Activated naive CD4-positive, alpha-beta T cell treated with anti-CD3 and anti-CD28 coated beads for 36 hours (primary cell): ENCODE measurements at regions not wholly inside any gene's neighbourhood (a gene's known extent, or its start where the extent isn't known, plus 50 kb on each side); places are given as distances from the start of the nearest gene placed in this dataset.

ENCODE experiments used
- CTCF ChIA-PET: fragments of 350-600 bp; sonication (Branson Sonifier 250); formaldehyde crosslinking; loops from one replicate; lab custom pipeline; 2021; ENCODE audit warnings: antibody characterized with exemption; lab: Charles Lee
- DNase-seq: peaks from one replicate; pipeline ENCODE4 v3.0.0-alpha.2; 2020
- H3K27ac Mint-ChIP-seq: one replicate; pipeline ENCODE4 v1.8.0; 2021; ENCODE audit warnings: mild to moderate bottlenecking, mixed read lengths
- H3K27me3 Mint-ChIP-seq: one replicate; pipeline ENCODE4 v1.8.0; 2021; ENCODE audit warnings: low read depth, mixed read lengths
- H3K36me3 Mint-ChIP-seq: one replicate; pipeline ENCODE4 v1.8.0; 2021; ENCODE audit warnings: low read depth, mixed read lengths
- H3K4me1 Mint-ChIP-seq: one replicate; pipeline ENCODE4 v1.8.0; 2021; ENCODE audit warnings: low read depth, mixed read lengths
- H3K4me3 Mint-ChIP-seq: one replicate; pipeline ENCODE4 v1.8.0; 2021; ENCODE audit warnings: mild to moderate bottlenecking, moderate library complexity, mixed read lengths
- H3K9me3 Mint-ChIP-seq: one replicate; pipeline ENCODE4 v1.8.0; 2021; ENCODE audit warnings: mixed read lengths
- intact Hi-C: fragments of 100-400 bp; cut with micrococcal nuclease; formaldehyde crosslinking; loops from one replicate; pipeline ENCODE4 v1.15.1; 2023

DNA sequence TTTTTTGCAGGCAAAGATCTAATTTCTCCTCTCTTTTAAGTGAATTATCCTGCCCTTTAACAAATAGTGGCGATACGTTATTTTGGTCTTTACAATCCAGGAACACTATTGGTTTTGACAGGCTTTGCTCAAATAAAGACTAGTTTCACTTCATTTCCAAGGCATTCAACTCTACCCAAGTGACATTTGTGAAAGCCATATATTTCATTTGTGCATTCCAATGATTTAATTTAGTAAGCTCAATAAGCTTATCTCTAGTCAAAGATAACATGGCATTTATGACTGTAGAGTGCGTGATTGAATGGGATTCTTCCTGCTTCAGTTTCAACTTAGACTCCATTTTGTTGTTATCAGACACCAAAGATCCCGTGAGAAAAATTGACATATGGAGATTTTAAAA is 959.8 kb downstream of the ADGRL3 start:
- H3K4me3 Mint-ChIP-seq: no peak overlapping the region
- intact Hi-C loops: no loop called here
- no peaks in the 10 kb centered on the region for H3K4me1 Mint-ChIP-seq
- CTCF ChIA-PET: no interaction called here
- no peaks in the 10 kb centered on the region for H3K36me3 Mint-ChIP-seq
- no peak for DNase-seq
- no peak overlapping the region for H3K27ac Mint-ChIP-seq
- H3K27me3 Mint-ChIP-seq: no peaks in the 10 kb centered on the region
- peaks cover 7% of the 10 kb centered on the region for H3K9me3 Mint-ChIP-seq

DNA sequence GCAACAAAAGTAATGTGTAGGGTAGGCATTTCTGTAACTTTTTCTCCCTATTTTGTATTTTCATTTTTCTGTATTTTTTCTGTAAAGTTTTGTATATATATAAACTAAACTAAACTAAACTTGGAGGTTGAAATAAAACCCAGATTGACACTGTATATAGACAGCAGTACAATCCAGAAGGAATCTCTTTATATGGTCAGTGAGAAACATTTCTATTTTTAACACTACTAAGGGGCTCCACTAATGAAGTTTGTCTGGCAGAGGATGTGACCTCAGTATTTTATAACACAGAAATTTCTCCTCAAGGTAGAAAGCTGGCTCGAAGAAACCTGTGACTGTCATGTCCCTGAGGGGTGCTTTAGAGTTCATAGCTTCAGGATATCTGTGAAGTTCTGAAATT is 959.2 kb downstream of the ADGRL3 start:
- Mint-ChIP-seq H3K4me1 (no peaks in the 10 kb centered on the region), H3K9me3 (peaks cover 7% of the 10 kb centered on the region), H3K36me3 (no peaks in the 10 kb centered on the region), H3K27me3 (no peaks in the 10 kb centered on the region), H3K4me3 (no peak overlapping the region), H3K27ac (no peak overlapping the region)
- CTCF ChIA-PET: no interaction called here
- no peak for DNase-seq
- intact Hi-C loops: no loop called here

DNA sequence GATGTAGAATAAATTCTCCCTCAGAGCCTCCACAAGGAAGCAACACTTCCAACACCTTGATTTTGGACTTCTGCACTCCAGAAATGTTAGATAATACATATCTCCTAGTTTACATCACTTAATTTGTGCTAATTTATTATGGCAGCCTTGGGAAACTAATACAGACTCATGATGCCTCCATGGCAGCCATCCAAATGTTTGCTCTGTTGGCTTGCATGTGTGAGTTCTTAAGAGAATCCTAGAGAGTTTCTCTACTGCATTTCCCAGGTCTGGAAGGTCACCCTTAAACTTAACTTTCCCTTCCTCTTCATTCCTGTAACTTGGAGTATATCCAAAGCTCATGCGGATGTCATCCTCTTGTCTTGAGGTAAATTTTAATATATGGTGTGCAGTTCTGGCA is 956.1 kb downstream of the ADGRL3 start:
- Mint-ChIP-seq H3K9me3 (peaks cover 15% of the 10 kb centered on the region), H3K36me3 (no peaks in the 10 kb centered on the region), H3K4me1 (no peaks in the 10 kb centered on the region), H3K27ac (no peak overlapping the region), H3K4me3 (no peak overlapping the region), H3K27me3 (no peaks in the 10 kb centered on the region)
- intact Hi-C loops: no loop called here
- CTCF ChIA-PET: no interaction called here
- no peak for DNase-seq

DNA sequence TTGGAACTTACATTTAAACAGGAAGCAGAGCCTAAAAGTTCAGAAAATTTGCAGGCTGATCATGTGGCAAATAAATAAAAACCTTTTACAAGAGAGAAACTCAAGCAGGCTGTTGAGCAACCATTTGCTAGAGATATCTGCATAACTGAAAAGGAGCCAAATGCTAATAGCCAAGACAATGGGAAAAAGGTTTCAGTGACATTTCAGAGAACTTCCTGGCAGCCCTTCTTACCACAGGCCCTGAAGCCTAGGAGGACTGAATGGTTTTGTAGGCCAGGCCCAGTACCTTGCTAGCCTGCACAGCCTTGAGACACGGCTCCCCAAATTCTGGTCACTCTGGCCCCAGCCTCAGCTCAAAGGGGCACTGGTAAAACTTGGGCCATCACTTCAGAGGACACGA is 945.1 kb downstream of the ADGRL3 start:
- peaks cover 12% of the 10 kb centered on the region for H3K9me3 Mint-ChIP-seq
- no peak overlapping the region for H3K4me3 Mint-ChIP-seq
- intact Hi-C loops: no loop called here
- no peaks in the 10 kb centered on the region for H3K4me1 Mint-ChIP-seq
- no peaks in the 10 kb centered on the region for H3K27me3 Mint-ChIP-seq
- H3K27ac Mint-ChIP-seq: no peak overlapping the region
- DNase-seq: no peak
- CTCF ChIA-PET: no interaction called here
- H3K36me3 Mint-ChIP-seq: no peaks in the 10 kb centered on the region

DNA sequence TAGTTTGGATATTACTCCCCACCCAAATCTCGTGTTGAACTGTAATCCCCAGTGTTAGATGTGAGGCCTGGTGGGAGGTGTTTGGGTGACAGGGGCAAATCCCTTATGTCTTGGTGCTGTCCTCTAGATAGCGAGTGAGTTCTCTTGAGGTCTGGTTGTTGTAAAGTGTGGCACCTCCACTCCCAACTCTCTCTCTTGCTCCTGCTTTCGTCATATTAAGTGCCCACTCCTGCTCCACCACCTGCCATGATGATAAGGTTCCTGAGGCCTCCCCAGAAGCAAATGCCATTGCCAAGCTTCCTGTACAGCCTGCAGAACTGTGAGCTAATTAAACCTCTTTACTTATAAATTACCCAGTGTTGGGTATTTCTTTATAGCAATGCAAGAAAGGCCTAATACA is 944.3 kb downstream of the ADGRL3 start:
- intact Hi-C loops: no loop called here
- peaks cover 11% of the 10 kb centered on the region for H3K9me3 Mint-ChIP-seq
- no peak for DNase-seq
- CTCF ChIA-PET: no interaction called here
- H3K4me1 Mint-ChIP-seq: no peaks in the 10 kb centered on the region
- H3K4me3 Mint-ChIP-seq: no peak overlapping the region
- no peak overlapping the region for H3K27ac Mint-ChIP-seq
- no peaks in the 10 kb centered on the region for H3K27me3 Mint-ChIP-seq
- H3K36me3 Mint-ChIP-seq: no peaks in the 10 kb centered on the region

DNA sequence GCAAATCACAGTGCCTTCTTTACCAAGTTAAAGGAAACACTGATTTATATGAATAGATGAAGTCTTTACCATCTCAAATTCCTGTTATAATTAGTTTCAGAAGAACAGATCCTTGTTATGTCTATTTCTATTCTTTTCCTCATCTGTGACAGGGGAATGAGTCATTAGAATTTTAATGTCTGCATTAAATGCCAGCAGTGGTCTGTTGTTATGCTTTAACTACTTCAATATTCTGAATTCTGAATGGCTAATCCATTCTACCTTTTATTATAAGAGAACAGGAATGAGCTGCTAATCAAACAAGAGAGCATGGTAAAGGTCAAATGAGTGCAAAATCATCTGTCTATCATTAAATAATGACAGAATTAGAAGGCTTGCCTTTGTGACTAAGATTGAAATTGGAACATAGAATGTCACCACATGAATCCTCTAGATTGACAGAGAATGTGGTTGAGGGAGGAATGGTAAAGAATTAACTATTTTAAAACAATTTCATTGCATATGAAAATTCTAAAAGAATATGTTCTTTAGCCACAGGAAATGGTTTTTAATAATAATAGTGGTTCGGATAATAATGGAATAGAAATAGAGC is 935.5 kb downstream of the ADGRL3 start:
- H3K27ac Mint-ChIP-seq: no peak overlapping the region
- no peak overlapping the region for H3K4me3 Mint-ChIP-seq
- intact Hi-C loops: no loop called here
- CTCF ChIA-PET: no interaction called here
- no peaks in the 10 kb centered on the region for H3K27me3 Mint-ChIP-seq
- no peaks in the 10 kb centered on the region for H3K4me1 Mint-ChIP-seq
- DNase-seq: no peak
- no peaks in the 10 kb centered on the region for H3K36me3 Mint-ChIP-seq
- peaks cover 21% of the 10 kb centered on the region for H3K9me3 Mint-ChIP-seq

DNA sequence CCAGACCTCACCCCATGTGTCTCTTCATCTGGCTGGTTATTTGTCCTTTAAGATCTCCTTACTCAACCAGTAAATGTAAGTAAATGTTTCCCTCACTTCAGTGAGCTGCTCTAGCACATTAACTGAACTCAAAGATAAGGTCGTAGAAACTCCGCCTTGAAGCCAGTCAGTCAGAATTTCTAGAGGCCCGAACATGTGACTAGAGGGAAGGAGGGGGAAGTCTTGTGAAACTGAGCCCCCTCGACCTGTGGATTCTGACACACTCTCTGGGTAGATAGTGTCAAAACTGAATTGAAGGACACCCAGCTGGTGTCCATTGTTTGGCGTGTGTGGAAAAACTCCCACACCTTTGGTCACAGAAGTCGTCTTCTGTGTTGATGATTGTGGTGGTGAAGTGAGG is 933.9 kb downstream of the ADGRL3 start:
- CTCF ChIA-PET: no interaction called here
- intact Hi-C loops: no loop called here
- DNase-seq: no peak
- Mint-ChIP-seq H3K9me3 (peaks cover 21% of the 10 kb centered on the region), H3K27me3 (no peaks in the 10 kb centered on the region), H3K27ac (no peak overlapping the region), H3K36me3 (no peaks in the 10 kb centered on the region), H3K4me3 (no peak overlapping the region), H3K4me1 (no peaks in the 10 kb centered on the region)

DNA sequence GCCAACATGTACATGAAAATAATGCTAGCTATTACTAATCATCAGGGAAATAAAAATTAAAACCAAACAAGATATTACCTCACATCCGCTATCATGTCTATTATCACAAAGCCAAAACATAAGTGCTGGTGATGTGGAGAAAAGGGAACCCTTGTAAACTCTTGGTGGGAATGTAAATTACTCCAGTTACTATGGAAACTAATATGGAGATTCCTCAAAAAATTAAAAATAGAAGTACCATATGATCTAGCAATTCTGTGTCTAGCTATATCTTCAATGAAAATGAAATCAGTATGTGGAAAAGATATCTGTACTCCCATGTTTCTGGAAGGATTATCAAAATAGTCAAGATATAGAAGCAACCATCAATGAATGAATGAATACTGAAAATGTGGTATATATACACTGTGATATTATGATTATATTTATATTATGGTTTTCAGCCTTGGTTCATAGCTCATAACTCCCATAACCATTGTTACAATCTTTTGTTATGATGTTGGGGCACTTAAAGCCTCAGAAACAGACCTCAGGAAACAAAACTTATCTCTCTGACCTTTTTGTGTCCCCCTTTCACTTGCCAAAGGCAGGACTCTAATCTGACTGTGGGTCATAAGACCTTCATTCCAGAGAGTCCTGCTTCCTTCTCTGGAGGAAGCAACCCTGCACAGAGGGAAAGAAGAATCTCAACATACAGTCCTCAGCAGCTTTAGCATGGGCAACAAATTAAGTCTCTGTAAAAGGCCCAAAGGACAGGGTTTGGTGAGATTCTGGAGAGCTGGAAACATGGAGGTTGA is 933.2 kb downstream of the ADGRL3 start:
- no peak for DNase-seq
- Mint-ChIP-seq H3K27me3 (no peaks in the 10 kb centered on the region), H3K4me3 (no peak overlapping the region), H3K36me3 (no peaks in the 10 kb centered on the region), H3K9me3 (peaks cover 17% of the 10 kb centered on the region), H3K27ac (no peak overlapping the region), H3K4me1 (no peaks in the 10 kb centered on the region)
- intact Hi-C loops: no loop called here
- CTCF ChIA-PET: no interaction called here

DNA sequence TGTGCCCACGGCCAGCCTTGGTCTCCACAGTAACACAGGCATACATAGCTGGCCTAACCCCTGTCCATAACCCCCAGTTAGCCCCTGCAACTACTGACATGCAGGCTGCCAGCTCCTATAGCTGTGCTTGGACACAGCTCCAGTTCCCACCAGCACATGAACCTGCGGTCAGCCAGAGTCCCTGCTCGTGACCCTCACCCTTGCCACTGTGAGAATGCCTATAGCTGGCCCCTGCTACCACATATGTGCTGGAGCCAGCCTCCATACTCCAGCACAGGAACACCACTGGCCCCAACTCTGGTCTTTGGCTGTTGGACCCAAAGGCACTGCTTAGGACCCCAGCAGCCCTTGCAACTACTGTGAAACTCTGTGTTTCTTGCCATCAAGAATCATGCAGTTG is 930.9 kb downstream of the ADGRL3 start:
- CTCF ChIA-PET: no interaction called here
- intact Hi-C loops: no loop called here
- no peak for DNase-seq
- H3K4me1 Mint-ChIP-seq: no peaks in the 10 kb centered on the region
- H3K27me3 Mint-ChIP-seq: no peaks in the 10 kb centered on the region
- peaks cover 17% of the 10 kb centered on the region for H3K9me3 Mint-ChIP-seq
- H3K4me3 Mint-ChIP-seq: no peak overlapping the region
- H3K36me3 Mint-ChIP-seq: no peaks in the 10 kb centered on the region
- H3K27ac Mint-ChIP-seq: no peak overlapping the region

DNA sequence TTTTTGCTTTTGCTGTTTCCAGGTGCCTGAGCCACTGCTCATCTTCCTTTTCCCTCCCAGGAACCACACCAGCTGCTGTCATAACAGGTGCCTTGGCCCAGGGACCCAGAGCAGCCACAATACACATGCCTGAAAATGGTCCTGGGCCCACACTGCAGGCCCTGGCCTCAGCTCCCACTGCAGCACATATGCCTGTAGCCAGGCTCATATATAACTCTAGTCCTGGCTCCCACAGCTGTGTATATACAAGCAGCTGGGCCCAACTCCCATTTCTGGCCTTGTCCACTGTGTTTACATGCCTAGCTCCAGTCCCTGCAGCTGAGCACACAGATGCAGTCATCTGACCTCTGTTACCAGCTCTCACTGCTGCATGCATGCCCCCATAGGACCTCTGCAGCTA is 930.5 kb downstream of the ADGRL3 start:
- no peak for DNase-seq
- Mint-ChIP-seq H3K4me1 (no peaks in the 10 kb centered on the region), H3K9me3 (peaks cover 17% of the 10 kb centered on the region), H3K4me3 (no peak overlapping the region), H3K36me3 (no peaks in the 10 kb centered on the region), H3K27me3 (no peaks in the 10 kb centered on the region), H3K27ac (no peak overlapping the region)
- CTCF ChIA-PET: no interaction called here
- intact Hi-C loops: no loop called here

DNA sequence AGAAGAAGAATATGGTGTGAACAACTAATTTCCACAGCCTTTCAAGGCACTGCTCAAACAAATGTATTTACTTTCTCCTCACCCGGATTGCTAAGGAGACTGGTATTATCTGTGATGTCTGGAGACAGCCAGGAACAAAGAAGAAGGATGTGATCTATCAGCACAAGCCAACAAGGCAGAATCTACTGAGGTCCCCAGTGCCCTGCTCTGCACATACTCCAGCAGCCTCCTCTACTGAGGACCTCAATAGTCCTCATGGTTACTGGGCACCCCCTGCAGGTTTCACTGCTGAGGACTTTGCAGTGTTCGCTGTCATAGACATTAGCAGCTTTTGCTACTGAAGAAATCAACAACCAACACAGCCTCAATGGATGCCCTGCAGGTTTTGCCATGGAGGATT is 930.1 kb downstream of the ADGRL3 start:
- no peak overlapping the region for H3K27ac Mint-ChIP-seq
- no peaks in the 10 kb centered on the region for H3K36me3 Mint-ChIP-seq
- H3K4me3 Mint-ChIP-seq: no peak overlapping the region
- intact Hi-C loops: no loop called here
- H3K9me3 Mint-ChIP-seq: peaks cover 14% of the 10 kb centered on the region
- H3K27me3 Mint-ChIP-seq: no peaks in the 10 kb centered on the region
- no peak for DNase-seq
- H3K4me1 Mint-ChIP-seq: no peaks in the 10 kb centered on the region
- CTCF ChIA-PET: no interaction called here
